NCI-H1436 treated with DMSO at 0.1 percent for 48 hours (cell line): ENCODE measurements at regions not wholly inside any gene's neighbourhood (a gene's known extent, or its start where the extent isn't known, plus 50 kb on each side); places are given as distances from the start of the nearest gene placed in this dataset.

Source experiments
- DNase-seq: peaks from one replicate; lab custom pipeline; 2025; lab: John Stamatoyannopoulos, UW

GRCh38 chr13:99892866-99893504 lies 78.6 kb downstream of the ZIC5 start:
- no peak for DNase-seq

- DNase-seq, result no peak
These were observed 79.4 kb downstream of the ZIC5 start for GRCh38 chr13:99892196-99892613.

- DNase-seq, result no peak
These were observed 84.9 kb downstream of the ZIC5 start for GRCh38 chr13:99886706-99887105.

GRCh38 chr13:99884913-99885312 lies 86.7 kb downstream of the ZIC5 start:
- no peak for DNase-seq

GRCh38 chr13:99883805-99884204 lies 87.8 kb downstream of the ZIC5 start:
- DNase-seq, result no peak

- DNase-seq, result no peak
These were observed 92.5 kb downstream of the ZIC5 start for GRCh38 chr13:99878921-99879610.

DNA sequence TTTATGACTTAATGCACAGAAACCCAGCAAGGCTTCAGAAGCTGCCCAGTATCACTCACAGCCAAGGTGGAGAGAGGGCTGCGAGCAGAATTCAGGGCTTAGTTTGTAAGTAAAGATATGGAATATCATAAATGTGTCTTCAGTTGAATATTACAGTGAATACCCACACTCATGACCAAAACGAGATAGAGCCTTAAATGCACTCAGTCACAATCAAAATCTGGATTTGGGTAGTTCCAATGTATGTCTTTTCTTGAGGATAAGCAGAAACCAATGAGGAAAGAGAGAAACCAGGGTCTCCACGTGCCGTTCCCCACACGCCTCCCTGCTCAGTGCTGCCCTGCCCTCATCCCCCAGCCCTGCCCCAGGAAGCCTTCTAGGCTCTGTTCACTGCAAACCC lies 94.9 kb downstream of the ZIC5 start:
- DNase-seq, result no peak

- DNase-seq, result no peak
These were observed 96.2 kb downstream of the ZIC5 start for GRCh38 chr13:99875391-99875790.

- DNase-seq, result no peak
These were observed 97.6 kb downstream of the ZIC5 start for GRCh38 chr13:99873832-99874430.

- no peak for DNase-seq
These were observed 98.4 kb downstream of the ZIC5 start for GRCh38 chr13:99873141-99873540.

DNA sequence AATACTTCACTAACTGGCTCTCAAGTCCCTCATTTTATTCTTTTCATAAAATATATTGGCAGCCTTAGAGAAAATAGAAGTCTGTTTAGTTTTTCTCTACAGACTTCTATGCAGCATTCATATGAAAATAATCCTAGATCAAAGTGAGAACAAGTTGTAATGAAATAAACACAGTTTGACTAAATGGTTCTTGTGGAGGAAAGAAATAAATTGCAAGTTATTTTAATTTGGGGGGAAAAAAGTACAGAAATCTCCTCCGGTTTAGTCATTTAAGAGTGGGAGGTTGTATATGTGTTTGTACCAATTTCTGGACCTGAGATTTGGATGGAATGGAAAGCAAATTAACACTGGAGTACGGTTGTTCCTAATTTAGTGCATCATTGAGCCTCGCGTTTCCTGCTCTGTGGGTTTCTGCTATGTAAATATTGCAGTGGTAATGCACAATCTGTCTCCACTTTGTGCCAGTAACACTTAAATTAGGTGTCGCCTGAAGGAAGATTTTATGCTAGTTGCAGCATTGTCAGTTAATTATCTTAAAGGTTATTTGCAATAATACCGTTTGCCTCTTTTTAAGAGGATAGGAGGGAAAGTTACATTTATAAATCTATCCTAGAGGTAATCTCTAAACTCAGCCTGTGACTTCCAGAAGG lies 100.2 kb downstream of the ZIC5 start:
- peak; percentile 29 for DNase-seq

DNA sequence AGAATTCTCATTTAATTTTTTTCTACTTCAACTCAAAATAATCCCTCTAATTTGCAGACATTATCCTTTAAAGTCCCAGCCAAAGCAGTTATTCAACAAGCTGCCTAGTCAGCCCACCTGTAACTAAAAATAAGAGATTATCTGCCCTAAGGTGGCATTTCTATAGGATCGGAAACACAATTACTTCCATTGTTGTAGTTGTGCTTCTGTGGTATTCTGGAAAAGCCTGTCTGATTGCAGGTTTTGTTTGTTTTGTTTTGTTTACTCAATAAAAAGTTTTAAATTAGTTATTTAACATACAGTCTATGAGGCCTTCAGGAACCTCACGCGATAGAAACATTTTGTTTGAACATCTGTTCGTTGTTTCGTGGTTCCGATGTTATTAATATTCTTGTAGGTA lies 101.0 kb downstream of the ZIC5 start:
- DNase-seq, result no peak

GRCh38 chr13:99869830-99870229 lies 101.7 kb downstream of the ZIC5 start:
- DNase-seq, result no peak

DNA sequence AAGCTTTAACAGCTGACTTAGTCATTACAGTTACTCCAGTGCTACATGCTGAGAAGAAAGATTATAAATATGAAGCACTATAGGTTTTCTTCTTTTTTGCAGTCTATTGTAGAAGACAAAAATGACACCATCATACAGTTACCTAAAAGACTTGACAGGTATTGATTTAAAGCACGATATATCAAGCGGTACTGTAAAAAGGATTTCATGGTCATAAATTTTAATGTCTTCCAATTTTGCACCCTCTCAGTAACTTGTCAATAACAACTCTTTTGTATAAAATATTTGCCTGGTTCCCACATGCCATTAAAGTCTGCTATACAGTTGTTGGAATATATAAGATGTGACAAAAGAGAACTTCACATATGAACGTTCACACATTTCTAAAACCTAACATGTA lies 102.8 kb downstream of the ZIC5 start:
- no peak for DNase-seq

DNA sequence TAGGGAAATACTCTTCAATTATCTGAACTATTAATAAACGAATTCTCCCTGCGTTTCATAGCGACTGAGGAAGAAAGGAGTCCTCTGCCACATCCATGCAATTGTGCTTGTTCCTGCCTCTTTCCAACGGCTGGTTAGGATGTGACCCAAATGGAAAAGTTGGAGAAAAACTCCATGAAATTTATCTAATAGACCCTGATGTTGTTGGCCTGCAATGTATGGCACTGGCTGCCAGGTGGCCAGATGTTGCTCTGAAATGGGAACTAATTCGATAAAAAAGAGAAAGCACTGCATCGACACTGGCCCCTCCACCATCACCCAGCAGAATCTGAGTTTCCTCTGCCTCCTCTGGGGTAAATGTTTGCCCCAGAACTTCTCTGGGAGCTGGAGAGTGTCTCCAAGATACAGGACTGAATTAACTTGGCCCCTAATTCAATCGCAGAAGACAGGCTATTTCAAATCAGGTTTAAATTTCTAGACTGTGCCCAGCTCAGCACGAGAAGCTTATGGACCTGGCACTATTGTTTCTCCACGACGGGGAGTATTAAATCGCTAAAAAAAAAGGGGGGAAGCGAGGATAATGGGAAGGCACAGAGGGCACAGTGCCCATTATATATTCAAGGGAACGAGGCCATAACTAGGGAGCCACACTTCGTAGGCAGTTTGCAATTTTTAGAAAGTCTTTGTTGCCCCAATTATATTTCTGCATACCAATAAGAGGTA lies 103.9 kb downstream of the ZIC5 start:
- no peak for DNase-seq

DNA sequence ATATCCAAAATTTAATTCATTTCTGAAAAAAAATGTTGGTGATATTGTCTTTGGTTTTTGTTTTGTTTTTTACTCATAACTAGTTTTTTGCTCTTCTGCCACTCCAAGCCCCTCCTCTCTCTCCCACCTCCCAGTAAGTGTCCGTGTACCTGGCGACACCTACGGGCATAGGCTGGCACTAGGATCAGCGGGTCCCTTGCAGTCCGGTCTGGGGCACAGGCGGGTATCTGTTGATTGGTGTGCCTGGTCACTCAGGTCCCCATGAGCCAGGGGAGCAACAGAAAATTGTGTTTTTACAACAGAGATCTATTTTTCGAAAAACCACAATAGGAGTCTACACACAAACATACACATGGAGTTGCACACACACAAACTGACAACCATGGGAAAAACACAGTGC lies 104.8 kb downstream of the ZIC5 start:
- DNase-seq, result no peak

GRCh38 chr13:99865420-99865930 lies 106.1 kb downstream of the ZIC5 start:
- no peak for DNase-seq

- no peak for DNase-seq
These were observed 107.0 kb downstream of the ZIC5 start for GRCh38 chr13:99864627-99864990.

DNA sequence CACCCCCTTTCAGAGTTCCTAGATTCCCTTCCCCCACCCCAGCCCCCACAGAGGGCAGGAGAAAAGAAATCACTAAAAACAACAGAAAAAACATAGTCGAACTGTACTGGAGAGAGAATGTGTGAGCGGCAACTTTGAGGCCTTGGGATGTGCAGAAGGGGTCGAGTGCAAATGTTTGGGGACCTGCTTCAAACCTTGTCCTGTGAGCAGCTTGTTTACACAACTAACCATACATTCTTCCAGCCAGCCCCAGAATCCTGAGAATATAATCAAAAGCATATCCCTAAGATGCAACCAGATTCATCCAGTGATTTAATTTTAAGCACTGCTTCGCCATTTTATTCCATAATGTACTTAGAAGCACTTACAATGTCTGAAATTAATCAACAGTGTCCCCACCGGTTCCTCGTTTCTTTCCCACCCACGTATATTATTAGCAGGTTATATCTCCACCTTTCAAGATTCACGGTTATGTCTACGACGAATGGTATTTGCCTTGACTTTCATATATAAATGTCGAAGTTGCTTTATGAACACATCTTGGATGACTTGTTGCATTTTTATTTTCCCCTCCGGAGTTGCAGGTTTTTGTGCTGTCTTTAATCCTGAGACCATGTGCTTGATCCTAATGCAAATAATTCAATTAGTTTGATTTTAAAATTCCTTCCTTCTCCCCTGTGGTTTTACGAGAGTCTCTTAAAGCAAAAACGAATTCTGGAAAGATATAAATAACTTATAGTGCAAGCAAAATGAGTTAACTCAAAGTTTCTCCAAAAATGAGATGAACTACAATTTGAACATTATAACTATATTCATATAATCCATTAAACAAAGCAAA lies 107.6 kb downstream of the ZIC5 start:
- no peak for DNase-seq

GRCh38 chr13:99862244-99862643 lies 109.3 kb downstream of the ZIC5 start:
- DNase-seq, result no peak

DNA sequence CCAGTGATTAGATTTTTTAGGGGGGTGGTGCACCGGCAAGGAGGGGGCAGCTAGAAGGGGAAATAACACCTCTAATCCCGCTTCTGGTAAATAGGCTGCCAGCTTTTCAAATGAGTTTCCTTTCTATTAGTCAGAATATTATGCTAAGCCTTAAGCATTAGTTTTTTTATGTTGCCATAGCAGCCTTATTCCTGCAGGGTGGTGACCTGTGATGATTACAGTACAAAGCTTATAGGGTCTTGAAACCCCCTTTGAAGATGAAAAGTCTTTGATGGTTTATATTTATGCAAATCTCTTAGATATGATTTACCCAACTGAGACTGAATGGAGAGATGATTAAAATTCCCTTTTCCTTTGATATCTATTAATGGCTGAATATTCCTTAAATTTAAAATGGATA lies 109.8 kb downstream of the ZIC5 start:
- no peak for DNase-seq
